ENCODE measurements at regions not wholly inside any gene's neighbourhood (a gene's known extent, or its start where the extent isn't known, plus 50 kb on each side); places are given as distances from the start of the nearest gene placed in this dataset.

- Histone ChIP-seq H3K4me1 (ENCODE audit: insufficient read depth, low read length, poor library complexity, severe bottlenecking) (no peaks in the 10 kb centered on the region), H3K9me3 (ENCODE audit: low read length) (no peaks in the 10 kb centered on the region), H3K4me3 (ENCODE audit: low read depth, low read length, poor library complexity, severe bottlenecking) (no peak overlapping the region), H3K9me2 (ENCODE audit: insufficient read depth, low read length) (no peaks in the 10 kb centered on the region), H3K36me3 (ENCODE audit: insufficient read depth, low read length) (no peaks in the 10 kb centered on the region), H3K79me2 (ENCODE audit: insufficient read depth, low read depth, low read length) (no peaks in the 10 kb centered on the region), H3K27ac (ENCODE audit: low read depth, low read length, poor library complexity, severe bottlenecking) (no peak overlapping the region), H4K20me1 (ENCODE audit: insufficient read depth, low read length) (no peaks in the 10 kb centered on the region), H3K4me2 (ENCODE audit: low read length) (no peak overlapping the region), H2AFZ (ENCODE audit: low read length) (no peak overlapping the region)
- BruUV-seq (replicated peaks) = no TSS peak
- ChIA-PET POLR2A (no interaction called here), CTCF (ENCODE audit: unreplicated experiment) (no interaction called here)
- intact Hi-C loops (cut with micrococcal nuclease; ENCODE audit: unreplicated experiment) = loop anchor here (5.0 to 10.0 kb wide), 2 partner anchors 211 to 251 kb away; no protein-coding TSS in a partner anchor
- TF ChIP-seq CTCF (conservative IDR thresholded peaks at IDR 0.05; ENCODE audit: low read length) (no peak), EZH2phosphoT487 (IDR thresholded peaks at IDR 0.05; ENCODE audit: borderline replicate concordance, low read depth, low read length) (no peak)
- no peak for DNase-seq (ENCODE audit: low spot score)
These were observed 93.8 kb downstream of the PMAIP1 start for GRCh38 chr18:59993560-59993959.

GRCh38 chr18:59990121-59990823 is 90.5 kb downstream of the PMAIP1 start:
- H3K9me2 ChIP-seq (ENCODE audit: insufficient read depth, low read length) = no peaks in the 10 kb centered on the region
- H2AFZ ChIP-seq (ENCODE audit: low read length) = no peak overlapping the region
- ChIA-PET CTCF (ENCODE audit: unreplicated experiment) (no interaction called here), POLR2A (interaction anchor here (0.5 to 0.7 kb wide), 2 partner anchors 11 to 142 kb away, joined by 3 to 4 read pairs; no protein-coding TSS in a partner anchor)
- no TSS peak for BruUV-seq (replicated peaks)
- intact Hi-C loops (cut with micrococcal nuclease; ENCODE audit: unreplicated experiment) = loop anchor here (5.0 to 10.0 kb wide), 2 partner anchors 208 to 255 kb away; no protein-coding TSS in a partner anchor
- TF ChIP-seq EZH2phosphoT487 (IDR thresholded peaks at IDR 0.05; ENCODE audit: borderline replicate concordance, low read depth, low read length) (no peak), CTCF (conservative IDR thresholded peaks at IDR 0.05; ENCODE audit: low read length) (no peak)
- no peak overlapping the region for H3K4me3 ChIP-seq (ENCODE audit: low read depth, low read length, poor library complexity, severe bottlenecking)
- H3K79me2 ChIP-seq (ENCODE audit: insufficient read depth, low read depth, low read length) = no peaks in the 10 kb centered on the region
- no peak overlapping the region for H3K27ac ChIP-seq (ENCODE audit: low read depth, low read length, poor library complexity, severe bottlenecking)
- no peaks in the 10 kb centered on the region for H4K20me1 ChIP-seq (ENCODE audit: insufficient read depth, low read length)
- no peaks in the 10 kb centered on the region for H3K9me3 ChIP-seq (ENCODE audit: low read length)
- no peak for DNase-seq (ENCODE audit: low spot score)
- H3K4me2 ChIP-seq (ENCODE audit: low read length) = no peak overlapping the region
- H3K36me3 ChIP-seq (ENCODE audit: insufficient read depth, low read length) = no peaks in the 10 kb centered on the region; the same call in 1 of the 2 replicates
- H3K4me1 ChIP-seq (ENCODE audit: insufficient read depth, low read length, poor library complexity, severe bottlenecking) = no peaks in the 10 kb centered on the region
